A549 (cell line): ENCODE measurements at regions not wholly inside any gene's neighbourhood (a gene's known extent, or its start where the extent isn't known, plus 50 kb on each side); places are given as distances from the start of the nearest gene placed in this dataset.
"Not testable (repeated sequence)": the region's sequence is repeated elsewhere in the genome, so short reads cannot be mapped to it uniquely, and the experiment has no call there.

Source experiments
- CBX8 ChIP-seq: fragments of 200-600 bp; sonication (generic); IDR thresholded peaks from 2 replicates; pipeline ENCODE4 v1.6.1; 2016
- EP300 ChIP-seq, 2 experiments: fragments of >200 bp; sonication (Bioruptor Twin); formaldehyde crosslinking; IDR thresholded peaks; 2 replicates in 1 of 2; 3 replicates in 1 of 2; pipeline ENCODE4 v1.6.1; 2016 to 2017
- MAFK ChIP-seq: fragments of 450-650 bp; IDR thresholded peaks from 2 replicates; pipeline ENCODE4 v1.6.1; 2014; ENCODE audit not compliant: partially characterized antibody
- MAZ ChIP-seq: fragments of 150-350 bp; IDR thresholded peaks from 2 replicates; pipeline ENCODE4 v1.6.1; 2014; ENCODE audit warnings: antibody characterized with exemption, low read depth, low read length, borderline replicate concordance
- POLR2A ChIP-seq: IDR thresholded peaks from 2 replicates; pipeline ENCODE4 v1.6.1; 2012; ENCODE audit warnings: mild to moderate bottlenecking, low read length
- RAD21 ChIP-seq, 2 experiments: fragments of >200 bp in 1 of 2; sonication (Bioruptor Twin) in 1 of 2; formaldehyde crosslinking in 1 of 2; IDR thresholded peaks in 1 of 2; conservative IDR thresholded peaks in 1 of 2; 2 replicates in 1 of 2; 3 replicates in 1 of 2; pipeline ENCODE4 v1.6.1; 2012 to 2018; ENCODE audit warnings: inconsistent platforms in 1 of 2
- RARB ChIP-seq: fragments of 250-450 bp; sonication (Bioruptor Pico); IDR thresholded peaks from 2 replicates; pipeline ENCODE4 v1.8.0; 2021; ENCODE audit warnings: mild to moderate bottlenecking, moderate library complexity
- RFX5 ChIP-seq: fragments of 450-650 bp; IDR thresholded peaks from 2 replicates; pipeline ENCODE4 v1.7.1; 2014; ENCODE audit warnings: antibody characterized with exemption, mild to moderate bottlenecking, moderate library complexity
- TFCP2L1 ChIP-seq: fragments of 250-450 bp; sonication (Bioruptor Pico); IDR thresholded peaks from 2 replicates; pipeline ENCODE4 v1.5.0; 2021; ENCODE audit warnings: mild to moderate bottlenecking
- TF ChIP-seq, protein P1 (sequence below): fragments of >200 bp; sonication (Bioruptor Twin); formaldehyde crosslinking; IDR thresholded peaks from 3 replicates; pipeline ENCODE4 v1.5.1; 2016
- TF ChIP-seq, protein P2 (sequence below): IDR thresholded peaks from 2 replicates; pipeline ENCODE4 v1.6.1; 2012
- TF ChIP-seq, protein P3 (sequence below): fragments of 200-600 bp; sonication (generic); IDR thresholded peaks from 2 replicates; pipeline ENCODE4 v1.6.1; 2016; ENCODE audit warnings: antibody characterized with exemption, mild to moderate bottlenecking, moderate library complexity

DNA sequence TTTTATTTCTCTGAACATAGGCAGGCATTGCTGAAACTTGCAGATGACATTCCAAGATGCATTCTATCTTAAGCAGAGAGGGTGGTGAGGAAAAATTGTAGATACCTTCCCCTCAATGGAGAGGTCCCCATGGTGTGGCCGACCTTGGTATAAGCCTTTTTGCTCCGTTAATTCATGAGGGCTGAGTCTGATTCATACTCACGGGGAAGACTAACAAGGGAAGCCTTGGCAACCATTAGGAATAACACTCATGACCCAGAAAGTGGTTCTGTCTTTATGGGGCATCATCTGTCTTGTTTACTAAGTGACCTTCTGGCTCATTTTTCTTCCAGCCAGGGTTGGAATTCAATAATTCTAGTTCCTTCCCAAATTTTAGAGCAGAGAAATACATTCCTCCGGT, 148.3 kb downstream of the ADRA2C start:
- TF ChIP-seq EP300 (IDR thresholded peaks at IDR 0.05); MAZ; CBX8; POLR2A; RAD21 (conservative IDR thresholded peaks at IDR 0.05 in 1 of 2, IDR thresholded peaks at IDR 0.05 in 1 of 2); RFX5; TFCP2L1 (CRISPR knock-in tag); MAFK; RARB (CRISPR knock-in tag): not testable (repeated sequence)
- TF ChIP-seq, protein P1, sequence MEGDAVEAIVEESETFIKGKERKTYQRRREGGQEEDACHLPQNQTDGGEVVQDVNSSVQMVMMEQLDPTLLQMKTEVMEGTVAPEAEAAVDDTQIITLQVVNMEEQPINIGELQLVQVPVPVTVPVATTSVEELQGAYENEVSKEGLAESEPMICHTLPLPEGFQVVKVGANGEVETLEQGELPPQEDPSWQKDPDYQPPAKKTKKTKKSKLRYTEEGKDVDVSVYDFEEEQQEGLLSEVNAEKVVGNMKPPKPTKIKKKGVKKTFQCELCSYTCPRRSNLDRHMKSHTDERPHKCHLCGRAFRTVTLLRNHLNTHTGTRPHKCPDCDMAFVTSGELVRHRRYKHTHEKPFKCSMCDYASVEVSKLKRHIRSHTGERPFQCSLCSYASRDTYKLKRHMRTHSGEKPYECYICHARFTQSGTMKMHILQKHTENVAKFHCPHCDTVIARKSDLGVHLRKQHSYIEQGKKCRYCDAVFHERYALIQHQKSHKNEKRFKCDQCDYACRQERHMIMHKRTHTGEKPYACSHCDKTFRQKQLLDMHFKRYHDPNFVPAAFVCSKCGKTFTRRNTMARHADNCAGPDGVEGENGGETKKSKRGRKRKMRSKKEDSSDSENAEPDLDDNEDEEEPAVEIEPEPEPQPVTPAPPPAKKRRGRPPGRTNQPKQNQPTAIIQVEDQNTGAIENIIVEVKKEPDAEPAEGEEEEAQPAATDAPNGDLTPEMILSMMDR: not testable (repeated sequence)
- TF ChIP-seq, protein P2, sequence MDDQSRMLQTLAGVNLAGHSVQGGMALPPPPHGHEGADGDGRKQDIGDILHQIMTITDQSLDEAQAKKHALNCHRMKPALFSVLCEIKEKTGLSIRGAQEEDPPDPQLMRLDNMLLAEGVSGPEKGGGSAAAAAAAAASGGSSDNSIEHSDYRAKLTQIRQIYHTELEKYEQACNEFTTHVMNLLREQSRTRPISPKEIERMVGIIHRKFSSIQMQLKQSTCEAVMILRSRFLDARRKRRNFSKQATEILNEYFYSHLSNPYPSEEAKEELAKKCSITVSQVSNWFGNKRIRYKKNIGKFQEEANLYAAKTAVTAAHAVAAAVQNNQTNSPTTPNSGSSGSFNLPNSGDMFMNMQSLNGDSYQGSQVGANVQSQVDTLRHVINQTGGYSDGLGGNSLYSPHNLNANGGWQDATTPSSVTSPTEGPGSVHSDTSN: not testable (repeated sequence)
- TF ChIP-seq, protein P3, sequence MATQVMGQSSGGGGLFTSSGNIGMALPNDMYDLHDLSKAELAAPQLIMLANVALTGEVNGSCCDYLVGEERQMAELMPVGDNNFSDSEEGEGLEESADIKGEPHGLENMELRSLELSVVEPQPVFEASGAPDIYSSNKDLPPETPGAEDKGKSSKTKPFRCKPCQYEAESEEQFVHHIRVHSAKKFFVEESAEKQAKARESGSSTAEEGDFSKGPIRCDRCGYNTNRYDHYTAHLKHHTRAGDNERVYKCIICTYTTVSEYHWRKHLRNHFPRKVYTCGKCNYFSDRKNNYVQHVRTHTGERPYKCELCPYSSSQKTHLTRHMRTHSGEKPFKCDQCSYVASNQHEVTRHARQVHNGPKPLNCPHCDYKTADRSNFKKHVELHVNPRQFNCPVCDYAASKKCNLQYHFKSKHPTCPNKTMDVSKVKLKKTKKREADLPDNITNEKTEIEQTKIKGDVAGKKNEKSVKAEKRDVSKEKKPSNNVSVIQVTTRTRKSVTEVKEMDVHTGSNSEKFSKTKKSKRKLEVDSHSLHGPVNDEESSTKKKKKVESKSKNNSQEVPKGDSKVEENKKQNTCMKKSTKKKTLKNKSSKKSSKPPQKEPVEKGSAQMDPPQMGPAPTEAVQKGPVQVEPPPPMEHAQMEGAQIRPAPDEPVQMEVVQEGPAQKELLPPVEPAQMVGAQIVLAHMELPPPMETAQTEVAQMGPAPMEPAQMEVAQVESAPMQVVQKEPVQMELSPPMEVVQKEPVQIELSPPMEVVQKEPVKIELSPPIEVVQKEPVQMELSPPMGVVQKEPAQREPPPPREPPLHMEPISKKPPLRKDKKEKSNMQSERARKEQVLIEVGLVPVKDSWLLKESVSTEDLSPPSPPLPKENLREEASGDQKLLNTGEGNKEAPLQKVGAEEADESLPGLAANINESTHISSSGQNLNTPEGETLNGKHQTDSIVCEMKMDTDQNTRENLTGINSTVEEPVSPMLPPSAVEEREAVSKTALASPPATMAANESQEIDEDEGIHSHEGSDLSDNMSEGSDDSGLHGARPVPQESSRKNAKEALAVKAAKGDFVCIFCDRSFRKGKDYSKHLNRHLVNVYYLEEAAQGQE: not testable (repeated sequence)
